Parathyroid adenoma (tissue), 2 donors: ENCODE measurements at regions not wholly inside any gene's neighbourhood (a gene's known extent, or its start where the extent isn't known, plus 50 kb on each side); places are given as distances from the start of the nearest gene placed in this dataset.

Source experiments
- H2AFZ ChIP-seq: fragments of 300-600 bp; sonication (generic); one replicate; pipeline ENCODE4 v1.7.0; 2017; ENCODE audit warnings: antibody characterized with exemption, mild to moderate bottlenecking
- H3K27ac ChIP-seq: fragments of 300-600 bp; sonication (generic); one replicate; pipeline ENCODE4 v1.7.0; 2017
- H3K27me3 ChIP-seq: fragments of 300-600 bp; sonication (generic); one replicate; pipeline ENCODE4 v1.7.0; 2017; ENCODE audit warnings: low read length; ENCODE audit not compliant: control insufficient read depth, insufficient read depth
- H3K36me3 ChIP-seq: fragments of 300-600 bp; sonication (generic); one replicate; pipeline ENCODE4 v1.7.0; 2017; ENCODE audit warnings: low read length; ENCODE audit not compliant: control insufficient read depth, insufficient read depth
- H3K4me1 ChIP-seq: fragments of 300-600 bp; sonication (generic); one replicate; pipeline ENCODE4 v1.7.0; 2017; ENCODE audit warnings: control low read depth
- H3K4me2 ChIP-seq: fragments of 300-600 bp; sonication (generic); one replicate; pipeline ENCODE4 v1.7.0; 2017; ENCODE audit warnings: low read length
- H3K4me3 ChIP-seq: fragments of 300-600 bp; sonication (generic); one replicate; pipeline ENCODE4 v1.7.0; 2017; ENCODE audit warnings: low read depth, low read length
- H3K79me2 ChIP-seq: fragments of 300-600 bp; sonication (generic); one replicate; pipeline ENCODE4 v1.7.0; 2017; ENCODE audit warnings: control low read depth
- H3K9ac ChIP-seq: fragments of 300-600 bp; sonication (generic); one replicate; pipeline ENCODE4 v1.7.0; 2017; ENCODE audit warnings: mild to moderate bottlenecking
- H3K9me3 ChIP-seq: fragments of 300-600 bp; sonication (generic); one replicate; pipeline ENCODE4 v1.7.0; 2017; ENCODE audit warnings: low read length; ENCODE audit not compliant: control insufficient read depth
- TF ChIP-seq, protein P1 (sequence below): fragments of 300-600 bp; sonication (generic); IDR thresholded peaks from one replicate; pipeline ENCODE4 v1.7.0; 2017; ENCODE audit warnings: antibody characterized with exemption, mild to moderate bottlenecking
- donor health status: primary hyperparathyroidism.

DNA sequence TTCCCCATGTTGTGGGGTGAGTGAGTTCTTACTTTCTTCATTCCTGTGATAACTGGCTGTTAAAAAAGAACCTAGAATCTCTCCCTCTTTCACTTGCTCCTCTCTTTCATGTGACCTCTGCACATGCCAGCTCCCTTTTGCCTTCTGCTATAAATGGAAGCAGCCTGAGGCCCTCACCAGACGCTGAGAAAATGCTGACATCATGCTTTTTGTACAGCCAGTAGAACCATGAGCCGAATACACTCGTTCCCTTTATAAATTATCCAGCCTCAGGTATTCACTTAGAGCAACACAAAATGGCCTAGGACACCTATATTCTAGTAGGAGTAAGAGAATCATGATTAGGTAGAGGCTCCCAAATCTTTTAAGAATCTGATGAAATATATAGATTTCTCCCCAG lies 333.5 kb downstream of the LRIG3 start:
- no peaks in the 10 kb centered on the region for H3K4me1 ChIP-seq
- no peak overlapping the region for H3K4me3 ChIP-seq
- no peak overlapping the region for H3K9ac ChIP-seq
- H3K4me2 ChIP-seq = no peak overlapping the region
- H3K9me3 ChIP-seq = no peaks in the 10 kb centered on the region
- TF ChIP-seq, protein P1, sequence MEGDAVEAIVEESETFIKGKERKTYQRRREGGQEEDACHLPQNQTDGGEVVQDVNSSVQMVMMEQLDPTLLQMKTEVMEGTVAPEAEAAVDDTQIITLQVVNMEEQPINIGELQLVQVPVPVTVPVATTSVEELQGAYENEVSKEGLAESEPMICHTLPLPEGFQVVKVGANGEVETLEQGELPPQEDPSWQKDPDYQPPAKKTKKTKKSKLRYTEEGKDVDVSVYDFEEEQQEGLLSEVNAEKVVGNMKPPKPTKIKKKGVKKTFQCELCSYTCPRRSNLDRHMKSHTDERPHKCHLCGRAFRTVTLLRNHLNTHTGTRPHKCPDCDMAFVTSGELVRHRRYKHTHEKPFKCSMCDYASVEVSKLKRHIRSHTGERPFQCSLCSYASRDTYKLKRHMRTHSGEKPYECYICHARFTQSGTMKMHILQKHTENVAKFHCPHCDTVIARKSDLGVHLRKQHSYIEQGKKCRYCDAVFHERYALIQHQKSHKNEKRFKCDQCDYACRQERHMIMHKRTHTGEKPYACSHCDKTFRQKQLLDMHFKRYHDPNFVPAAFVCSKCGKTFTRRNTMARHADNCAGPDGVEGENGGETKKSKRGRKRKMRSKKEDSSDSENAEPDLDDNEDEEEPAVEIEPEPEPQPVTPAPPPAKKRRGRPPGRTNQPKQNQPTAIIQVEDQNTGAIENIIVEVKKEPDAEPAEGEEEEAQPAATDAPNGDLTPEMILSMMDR = no peak
- no peak overlapping the region for H2AFZ ChIP-seq
- no peaks in the 10 kb centered on the region for H3K79me2 ChIP-seq
- H3K27me3 ChIP-seq = no peaks in the 10 kb centered on the region
- no peak overlapping the region for H3K27ac ChIP-seq
- no peaks in the 10 kb centered on the region for H3K36me3 ChIP-seq

DNA sequence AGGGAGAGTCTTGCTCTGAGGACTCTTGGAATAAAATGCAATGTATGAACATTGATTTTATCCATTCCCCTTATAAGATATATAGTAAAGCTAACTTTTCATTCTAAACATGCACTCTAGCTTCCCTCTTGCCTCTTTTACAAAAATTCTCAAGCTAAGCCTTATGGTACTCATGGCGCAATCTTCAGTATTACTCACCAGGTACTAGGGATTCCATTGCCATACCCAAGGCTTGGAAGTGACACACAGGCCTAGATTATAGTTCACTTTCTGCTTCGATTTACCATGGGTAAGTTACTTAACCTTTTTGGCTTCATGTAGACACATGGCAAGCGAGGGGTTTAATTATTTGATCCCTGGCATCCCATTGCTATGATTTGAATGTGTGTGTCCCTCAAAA lies 331.5 kb downstream of the LRIG3 start:
- H3K4me1 ChIP-seq = no peaks in the 10 kb centered on the region
- H3K27ac ChIP-seq = no peak overlapping the region
- H3K4me3 ChIP-seq = no peak overlapping the region
- no peak overlapping the region for H3K4me2 ChIP-seq
- H3K9me3 ChIP-seq = no peaks in the 10 kb centered on the region
- no peaks in the 10 kb centered on the region for H3K36me3 ChIP-seq
- TF ChIP-seq, protein P1 = no peak
- no peak overlapping the region for H2AFZ ChIP-seq
- no peaks in the 10 kb centered on the region for H3K27me3 ChIP-seq
- H3K79me2 ChIP-seq = no peaks in the 10 kb centered on the region
- no peak overlapping the region for H3K9ac ChIP-seq

DNA sequence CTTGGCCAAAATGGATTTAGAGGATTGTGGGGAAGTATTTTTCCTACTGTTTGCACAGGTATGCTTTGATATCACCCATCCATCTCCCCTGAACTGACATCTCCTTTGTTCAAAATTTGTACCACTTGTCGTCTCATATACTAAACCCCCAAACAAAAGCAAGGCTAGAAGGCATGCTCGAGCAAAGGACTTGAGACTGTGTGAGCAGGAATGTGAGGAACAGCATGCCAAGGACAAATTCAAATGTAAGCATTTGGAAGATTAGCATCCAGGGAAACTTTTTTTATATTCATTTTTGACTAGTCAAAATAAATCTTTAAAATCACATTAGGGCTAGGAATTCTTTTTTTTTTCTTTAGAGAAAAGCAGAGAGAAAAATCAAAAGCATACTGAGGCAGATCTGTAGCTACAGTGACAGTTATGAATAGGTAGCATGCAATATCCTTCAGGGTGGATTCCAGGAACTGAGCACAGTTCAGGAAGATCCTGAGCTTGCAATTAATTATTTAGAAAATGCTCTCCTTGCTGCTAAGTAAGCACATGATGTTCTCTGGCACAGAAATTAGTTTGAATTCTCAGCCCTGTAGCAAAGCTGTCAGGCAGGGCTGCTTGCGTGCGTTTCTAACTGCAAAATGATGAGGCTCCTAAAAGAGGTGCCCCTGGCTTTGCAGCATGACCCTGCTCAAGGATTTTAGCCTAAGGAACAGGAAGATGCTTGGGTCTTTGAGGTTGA lies 327.7 kb downstream of the LRIG3 start:
- H3K9me3 ChIP-seq = no peaks in the 10 kb centered on the region
- TF ChIP-seq, protein P1 = no peak
- H2AFZ ChIP-seq = no peak overlapping the region
- no peaks in the 10 kb centered on the region for H3K4me1 ChIP-seq
- H3K27ac ChIP-seq = no peak overlapping the region
- H3K9ac ChIP-seq = no peak overlapping the region
- no peak overlapping the region for H3K4me2 ChIP-seq
- H3K4me3 ChIP-seq = no peak overlapping the region
- no peaks in the 10 kb centered on the region for H3K36me3 ChIP-seq
- H3K27me3 ChIP-seq = no peaks in the 10 kb centered on the region
- no peaks in the 10 kb centered on the region for H3K79me2 ChIP-seq

DNA sequence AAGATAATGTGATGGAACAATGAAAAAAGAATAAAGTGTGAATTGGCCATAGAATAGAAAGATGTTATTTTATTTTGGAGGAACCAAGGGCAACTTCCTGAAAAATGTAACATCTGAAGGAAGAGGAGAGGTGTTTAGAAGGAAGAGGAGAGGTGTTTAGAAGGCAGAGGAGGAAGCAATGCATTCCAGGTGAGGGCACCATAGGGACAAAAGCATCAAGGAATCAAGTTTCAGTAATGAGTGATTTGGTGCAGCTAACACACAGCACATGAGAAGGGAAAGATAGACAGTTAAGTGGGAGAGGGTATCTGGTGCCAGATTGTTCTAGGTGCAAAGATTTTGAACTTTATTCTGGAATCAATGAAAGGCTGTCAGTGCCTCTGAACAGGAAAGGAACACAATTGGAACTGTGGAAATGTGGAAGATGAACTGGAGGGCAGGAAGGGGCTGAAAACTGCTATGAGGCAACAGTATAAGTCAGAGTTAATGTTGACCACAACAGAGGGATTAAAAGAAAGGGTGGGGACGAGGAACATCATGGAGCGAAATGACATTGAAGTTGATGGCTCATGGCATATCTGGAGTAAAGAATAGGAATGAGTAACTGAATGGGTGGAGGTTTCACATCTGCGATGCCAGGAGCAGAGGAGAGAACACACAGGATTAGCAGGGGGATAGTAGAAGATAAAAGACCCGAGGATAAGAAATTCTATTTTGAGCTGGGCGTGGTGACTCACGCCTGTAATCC lies 326.6 kb downstream of the LRIG3 start:
- Histone ChIP-seq H3K27ac (no peak overlapping the region), H3K4me1 (no peaks in the 10 kb centered on the region), H3K79me2 (no peaks in the 10 kb centered on the region), H3K9ac (no peak overlapping the region), H3K36me3 (no peaks in the 10 kb centered on the region), H2AFZ (no peak overlapping the region), H3K9me3 (no peaks in the 10 kb centered on the region), H3K4me3 (no peak overlapping the region), H3K27me3 (no peaks in the 10 kb centered on the region), H3K4me2 (no peak overlapping the region)
- TF ChIP-seq, protein P1 = no peak
